ENCODE measurements at regions not wholly inside any gene's neighbourhood (a gene's known extent, or its start where the extent isn't known, plus 50 kb on each side); places are given as distances from the start of the nearest gene placed in this dataset.

GRCh38 chr5:117877731-117878130 lies 1110.6 kb downstream of the DTWD2 start:
- TF ChIP-seq CTCF (IDR thresholded peaks at IDR 0.05) (no peak), EP300 (IDR thresholded peaks at IDR 0.05) (no peak), POLR2A (IDR thresholded peaks at IDR 0.05) (no peak)
